ENCODE measurements at regions not wholly inside any gene's neighbourhood (a gene's known extent, or its start where the extent isn't known, plus 50 kb on each side); places are given as distances from the start of the nearest gene placed in this dataset.
A peak's percentile ranks its signal among the peaks of the same experiment; 100 is the strongest.

GRCh38 chr3:111465081-111465670 is 76.8 kb upstream of the CD96 start:
- TF ChIP-seq CTCF (IDR thresholded peaks at IDR 0.05; ENCODE audit: low read depth, low read length): no peak
- H3K9me3 ChIP-seq (ENCODE audit: low read depth): no peaks in the 10 kb centered on the region
- no peaks in the 10 kb centered on the region for H3K27me3 ChIP-seq
- no peaks in the 10 kb centered on the region for H3K4me1 ChIP-seq (ENCODE audit: low read depth)
- DNase-seq (ENCODE audit: low read depth in 1 of 2, low spot score in 1 of 2): no peak
- H3K36me3 ChIP-seq: no peaks in the 10 kb centered on the region
- H3K4me3 ChIP-seq: no peak overlapping the region
- no peak overlapping the region for H3K27ac ChIP-seq

- Histone ChIP-seq H3K27ac (no peak overlapping the region), H3K4me3 (no peak overlapping the region), H3K9me3 (ENCODE audit: low read depth) (no peaks in the 10 kb centered on the region), H3K36me3 (no peaks in the 10 kb centered on the region), H3K4me1 (ENCODE audit: low read depth) (no peaks in the 10 kb centered on the region), H3K27me3 (no peaks in the 10 kb centered on the region)
- no peak for TF ChIP-seq CTCF (IDR thresholded peaks at IDR 0.05; ENCODE audit: low read depth, low read length)
- no peak for DNase-seq (ENCODE audit: low read depth in 1 of 2, low spot score in 1 of 2)
Observed at GRCh38 chr3:111470032-111470431, 72.0 kb upstream of the CD96 start.

GRCh38 chr3:111471831-111472230 is 70.2 kb upstream of the CD96 start:
- DNase-seq (ENCODE audit: low read depth in 1 of 2, low spot score in 1 of 2): no peak
- Histone ChIP-seq H3K4me1 (ENCODE audit: low read depth) (no peaks in the 10 kb centered on the region), H3K4me3 (no peak overlapping the region), H3K36me3 (no peaks in the 10 kb centered on the region), H3K27ac (no peak overlapping the region), H3K9me3 (ENCODE audit: low read depth) (no peaks in the 10 kb centered on the region), H3K27me3 (no peaks in the 10 kb centered on the region)
- TF ChIP-seq CTCF (IDR thresholded peaks at IDR 0.05; ENCODE audit: low read depth, low read length): no peak

GRCh38 chr3:111472556-111472955 is 69.4 kb upstream of the CD96 start:
- Histone ChIP-seq H3K36me3 (no peaks in the 10 kb centered on the region), H3K4me3 (no peak overlapping the region), H3K27ac (no peak overlapping the region), H3K9me3 (ENCODE audit: low read depth) (no peaks in the 10 kb centered on the region), H3K27me3 (no peaks in the 10 kb centered on the region), H3K4me1 (ENCODE audit: low read depth) (no peaks in the 10 kb centered on the region)
- DNase-seq (ENCODE audit: low read depth in 1 of 2, low spot score in 1 of 2): no peak
- no peak for TF ChIP-seq CTCF (IDR thresholded peaks at IDR 0.05; ENCODE audit: low read depth, low read length)

GRCh38 chr3:111473550-111473949 is 68.4 kb upstream of the CD96 start:
- peak; percentile 7 for DNase-seq (ENCODE audit: low read depth in 1 of 2, low spot score in 1 of 2)
- Histone ChIP-seq H3K9me3 (ENCODE audit: low read depth) (no peaks in the 10 kb centered on the region), H3K36me3 (no peaks in the 10 kb centered on the region), H3K27me3 (no peaks in the 10 kb centered on the region), H3K4me1 (ENCODE audit: low read depth) (no peaks in the 10 kb centered on the region), H3K27ac (no peak overlapping the region), H3K4me3 (no peak overlapping the region)
- no peak for TF ChIP-seq CTCF (IDR thresholded peaks at IDR 0.05; ENCODE audit: low read depth, low read length)

- H3K27ac ChIP-seq: no peak overlapping the region
- no peak overlapping the region for H3K4me3 ChIP-seq
- H3K27me3 ChIP-seq: no peaks in the 10 kb centered on the region
- TF ChIP-seq CTCF (IDR thresholded peaks at IDR 0.05; ENCODE audit: low read depth, low read length): no peak
- no peaks in the 10 kb centered on the region for H3K36me3 ChIP-seq
- H3K4me1 ChIP-seq (ENCODE audit: low read depth): no peaks in the 10 kb centered on the region
- no peak for DNase-seq (ENCODE audit: low read depth in 1 of 2, low spot score in 1 of 2)
- no peaks in the 10 kb centered on the region for H3K9me3 ChIP-seq (ENCODE audit: low read depth)
Observed at GRCh38 chr3:111476701-111477100, 65.3 kb upstream of the CD96 start.

Measured in cardiac muscle cell (in vitro differentiated cells and primary cell).